ENCODE measurements at regions not wholly inside any gene's neighbourhood (a gene's known extent, or its start where the extent isn't known, plus 50 kb on each side); places are given as distances from the start of the nearest gene placed in this dataset.
"Not testable (repeated sequence)": the region's sequence is repeated elsewhere in the genome, so short reads cannot be mapped to it uniquely, and the experiment has no call there.

GRCh38 chr5:104352954-104353353 is 790.4 kb upstream of the NUDT12 start:
- H3K27ac ChIP-seq: no peak overlapping the region
- TF ChIP-seq CTCF (conservative IDR thresholded peaks at IDR 0.05): no peak

DNA sequence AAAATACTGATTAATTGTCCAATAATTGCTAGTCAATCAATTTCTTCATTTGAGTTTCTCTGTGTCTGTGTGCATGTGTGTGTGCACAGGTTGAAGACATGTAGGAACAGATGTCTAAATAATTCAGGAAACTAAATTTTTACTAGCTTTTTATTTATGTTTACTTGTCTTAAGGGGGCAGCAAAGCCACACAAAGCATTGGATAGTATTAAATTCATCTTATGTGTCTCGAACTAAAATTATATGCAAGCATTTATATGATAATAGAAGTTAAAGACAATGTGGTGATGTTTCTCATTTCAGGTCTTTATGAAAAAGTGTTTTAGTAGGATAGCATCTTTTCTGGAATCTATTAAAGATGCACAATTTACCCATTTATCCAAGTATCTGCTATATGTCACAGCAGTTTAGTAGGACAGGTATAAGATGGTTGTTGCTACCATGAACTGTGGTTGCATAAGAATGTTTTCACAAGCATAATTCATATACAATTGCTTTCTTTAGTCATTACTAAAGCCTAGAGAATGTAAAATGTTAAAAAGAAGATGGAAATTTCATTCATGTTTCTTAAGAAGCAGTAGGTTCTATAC is 784.6 kb upstream of the NUDT12 start:
- 0 out of 2 replicates have a peak, but pooled peaks have one; percentile 10 for TF ChIP-seq CTCF (conservative IDR thresholded peaks at IDR 0.05)

DNA sequence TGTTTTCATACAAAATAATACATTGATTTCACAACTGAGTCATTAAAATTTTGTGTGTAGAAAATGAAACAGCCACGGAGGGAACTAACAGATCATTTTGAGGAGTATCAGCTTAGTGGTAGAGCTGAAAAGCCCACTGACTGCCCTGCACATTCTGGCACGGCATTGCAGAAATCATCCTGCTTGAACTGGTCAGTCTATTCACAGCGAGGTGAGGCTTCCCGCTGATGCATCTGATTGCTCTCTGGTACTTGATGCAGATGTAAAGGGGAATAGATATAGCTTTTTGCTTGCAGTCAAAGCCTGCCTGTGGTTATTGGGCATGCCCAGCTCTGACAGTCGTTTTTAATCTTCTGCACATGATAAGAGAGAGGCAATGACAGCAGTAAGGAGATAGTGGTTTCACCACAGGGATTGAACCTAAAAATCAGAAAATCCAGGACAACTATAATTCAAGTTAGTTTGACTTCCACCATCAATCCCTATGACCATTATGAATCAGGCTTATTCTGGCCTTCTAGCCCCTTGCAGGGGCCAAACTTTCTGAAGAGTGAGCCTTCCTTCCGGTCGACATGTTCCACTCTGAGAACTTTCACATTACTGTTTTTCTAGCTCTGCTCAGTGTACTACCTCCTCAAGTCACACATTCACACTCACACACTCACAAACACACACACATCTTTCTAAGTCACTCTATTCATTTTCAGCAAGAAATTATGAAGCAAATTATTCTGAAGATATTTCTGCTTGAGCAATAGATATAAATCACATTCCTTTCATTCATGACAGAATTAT is 782.8 kb upstream of the NUDT12 start:
- no peak for TF ChIP-seq CTCF (conservative IDR thresholded peaks at IDR 0.05)

More for the DNA sequence above, 784.6 kb upstream of the NUDT12 start:
- H3K27ac ChIP-seq: no peak overlapping the region

GRCh38 chr5:104344809-104345208 is 782.2 kb upstream of the NUDT12 start:
- H3K27ac ChIP-seq: no peak overlapping the region
- no peak for TF ChIP-seq CTCF (conservative IDR thresholded peaks at IDR 0.05)

More for the DNA sequence above, 782.8 kb upstream of the NUDT12 start:
- no peak overlapping the region for H3K27ac ChIP-seq

DNA sequence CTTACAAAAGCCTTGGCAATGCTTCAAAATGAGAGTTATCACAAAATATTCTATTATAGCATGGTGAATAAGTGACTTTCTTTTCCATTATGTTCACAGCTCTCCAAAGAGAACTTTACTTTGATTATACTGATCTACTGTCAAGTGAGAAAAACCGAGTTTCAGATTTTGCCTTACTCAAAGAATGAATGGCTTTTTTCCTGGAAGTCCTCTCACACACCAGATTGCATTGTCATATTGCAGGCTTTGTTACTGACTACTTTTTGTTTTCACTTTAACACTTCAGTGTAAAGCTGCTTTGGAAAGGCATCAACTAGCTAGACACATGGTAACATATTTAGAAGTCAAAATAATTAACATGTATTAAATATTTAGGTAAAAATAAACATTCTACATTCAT is 765.2 kb upstream of the NUDT12 start:
- no peak overlapping the region for H3K27ac ChIP-seq
- TF ChIP-seq CTCF (conservative IDR thresholded peaks at IDR 0.05): no peak

DNA sequence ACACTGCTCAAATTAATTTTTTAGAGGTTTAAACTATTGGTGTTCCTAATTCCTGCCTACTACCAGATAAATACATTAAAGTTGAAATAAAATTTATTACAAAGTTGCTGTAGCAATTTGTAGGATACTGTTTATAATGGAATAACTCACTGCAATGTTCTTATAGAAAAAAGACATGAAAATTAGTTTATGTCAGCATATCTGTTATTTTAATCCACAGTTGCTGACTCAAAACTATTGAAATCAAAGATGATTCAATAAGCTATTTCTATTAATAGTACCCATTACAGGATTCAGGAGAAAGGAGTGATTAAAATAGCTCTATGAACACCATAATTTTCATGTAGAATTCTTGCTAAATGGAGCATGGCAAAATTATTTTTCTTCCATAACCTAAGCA is 764.4 kb upstream of the NUDT12 start:
- H3K27ac ChIP-seq: no peak overlapping the region
- TF ChIP-seq CTCF (conservative IDR thresholded peaks at IDR 0.05): no peak

GRCh38 chr5:104325356-104325755 is 762.8 kb upstream of the NUDT12 start:
- H3K27ac ChIP-seq: no peak overlapping the region
- TF ChIP-seq CTCF (conservative IDR thresholded peaks at IDR 0.05): no peak

- H3K27ac ChIP-seq: not testable (repeated sequence)
Observed at GRCh38 chr5:104316676-104317075, 754.1 kb upstream of the NUDT12 start.

Data from VCaP (cell line).